CD14-positive monocyte (primary cell): ENCODE measurements at regions not wholly inside any gene's neighbourhood (a gene's known extent, or its start where the extent isn't known, plus 50 kb on each side); places are given as distances from the start of the nearest gene placed in this dataset.

ENCODE experiments used
- DNase-seq, 3 donors: peaks; one replicate each; pipeline ENCODE4 v3.0.0-alpha.2; 2011 to 2022
- H2AFZ ChIP-seq: 2 replicates; pipeline ENCODE4 v1.6.0; 2012; ENCODE audit warnings: mild to moderate bottlenecking, low read depth, low read length, inconsistent platforms; ENCODE audit not compliant: insufficient read depth, poor library complexity, severe bottlenecking
- H3K27ac ChIP-seq, 2 donors: 1 replicate in 1 of 2; 2 replicates in 1 of 2; pipeline ENCODE4 v1.5.1; 2012 to 2013; ENCODE audit warnings: low read length in 2 of 2, control low read depth in 1 of 2, inconsistent platforms in 1 of 2, low read depth in 1 of 2, mild to moderate bottlenecking in 1 of 2
- H3K27me3 ChIP-seq, 2 donors: one replicate each; pipeline versions ENCODE4 v1.6.0 to v1.6.1; 2011 to 2013; ENCODE audit warnings: low read length in 2 of 2; ENCODE audit not compliant: control insufficient read depth in 2 of 2, insufficient read depth in 2 of 2
- H3K36me3 ChIP-seq, 2 donors: replicated peaks in 1 of 2; 1 replicate in 1 of 2; 2 replicates in 1 of 2; pipeline versions ENCODE4 v1.5.1 to v1.6.1; 2012 to 2013; ENCODE audit warnings: low read length in 2 of 2, control low read depth in 1 of 2, inconsistent platforms in 1 of 2, mild to moderate bottlenecking in 1 of 2; ENCODE audit not compliant: insufficient read depth in 2 of 2, control insufficient read depth in 1 of 2
- H3K4me1 ChIP-seq, 2 donors: 1 replicate in 1 of 2; 2 replicates in 1 of 2; pipeline versions ENCODE4 v1.5.1 to v1.6.1; 2012 to 2013; ENCODE audit warnings: low read length in 2 of 2, control low read depth in 1 of 2, inconsistent platforms in 1 of 2, mild to moderate bottlenecking in 1 of 2, moderate library complexity in 1 of 2; ENCODE audit not compliant: insufficient read depth in 2 of 2, control insufficient read depth in 1 of 2
- H3K4me2 ChIP-seq: replicated peaks from 2 replicates; pipeline ENCODE3; 2012; ENCODE audit warnings: low read length, moderate library complexity, mild to moderate bottlenecking; ENCODE audit not compliant: poor library complexity, severe bottlenecking; ENCODE audit errors: extremely low read depth
- H3K4me3 ChIP-seq, 3 experiments: fragments of 200-600 bp in 1 of 3; sonication (generic) in 1 of 3; replicated peaks in 1 of 3; 1 replicate in 2 of 3; 2 replicates in 1 of 3; pipeline ENCODE4 v1.5.1; 2011 to 2013; ENCODE audit warnings: low read length in 3 of 3, mild to moderate bottlenecking in 3 of 3, control low read depth in 2 of 3, low read depth in 2 of 3, inconsistent platforms in 1 of 3, moderate library complexity in 1 of 3
- H3K79me2 ChIP-seq: 2 replicates; pipeline ENCODE4 v1.6.0; 2012; ENCODE audit warnings: mild to moderate bottlenecking, control low read depth, inconsistent platforms, low read length, moderate library complexity; ENCODE audit not compliant: insufficient read depth
- H3K9ac ChIP-seq: 2 replicates; pipeline ENCODE4 v1.6.0; 2017; ENCODE audit warnings: low read length, mild to moderate bottlenecking; ENCODE audit not compliant: insufficient read depth, poor library complexity, severe bottlenecking
- H3K9me3 ChIP-seq, 2 donors: replicated peaks in 1 of 2; 1 replicate in 1 of 2; 2 replicates in 1 of 2; pipeline versions ENCODE4 v1.5.1 to v1.6.1; 2012 to 2013; ENCODE audit warnings: low read length in 2 of 2, control low read depth in 1 of 2; ENCODE audit not compliant: control insufficient read depth in 1 of 2, insufficient read depth in 1 of 2
- H4K20me1 ChIP-seq: 2 replicates; pipeline ENCODE4 v1.6.0; 2012; ENCODE audit warnings: mild to moderate bottlenecking, low read length, control low read depth, moderate library complexity; ENCODE audit not compliant: insufficient read depth
- H3K27ac Mint-ChIP-seq, 7 donors: one replicate each; pipeline ENCODE4 v1.8.0; 2020; ENCODE audit warnings: mild to moderate bottlenecking in 7 of 7, mixed read lengths in 7 of 7, moderate library complexity in 6 of 7, inconsistent platforms in 2 of 7
- H3K27me3 Mint-ChIP-seq, 3 donors: one replicate each; pipeline ENCODE4 v1.8.0; 2021 to 2022; ENCODE audit warnings: low read depth in 3 of 3, mild to moderate bottlenecking in 3 of 3, mixed read lengths in 3 of 3, moderate library complexity in 3 of 3, inconsistent platforms in 1 of 3
- H3K36me3 Mint-ChIP-seq, 2 donors: one replicate each; pipeline ENCODE4 v1.8.0; 2020; ENCODE audit warnings: mixed read lengths in 2 of 2, inconsistent platforms in 1 of 2, mild to moderate bottlenecking in 1 of 2
- H3K4me1 Mint-ChIP-seq: one replicate; pipeline ENCODE4 v1.8.0; 2020; ENCODE audit warnings: mild to moderate bottlenecking, mixed read lengths
- H3K4me3 Mint-ChIP-seq, 2 donors: one replicate each; pipeline ENCODE4 v1.8.0; 2020; ENCODE audit warnings: mild to moderate bottlenecking in 2 of 2, mixed read lengths in 2 of 2, moderate library complexity in 1 of 2
- H3K9me3 Mint-ChIP-seq, 7 donors: one replicate each; pipeline ENCODE4 v1.8.0; 2020 to 2022; ENCODE audit warnings: mixed read lengths in 7 of 7, mild to moderate bottlenecking in 6 of 7, moderate library complexity in 6 of 7, inconsistent platforms in 2 of 7
- WGBS: methylation state at CpG from one replicate; pipeline ENCODE4 v1.1.5; 2013; ENCODE audit warnings: missing lambda C conversion rate; ENCODE audit not compliant: insufficient coverage; 5-methylcytosine and 5-hydroxymethylcytosine counted together
- intact Hi-C, 2 donors: fragments of 100-400 bp; cut with micrococcal nuclease; formaldehyde crosslinking; loops; one replicate each; pipeline versions ENCODE4 v1.15.0 to v1.15.1; 2023
- TF ChIP-seq, protein P1 (sequence below): fragments of 200-600 bp; IDR thresholded peaks from one replicate; pipeline ENCODE4 v1.8.0; 2022; ENCODE audit warnings: antibody characterized with exemption, mild to moderate bottlenecking

- no peak overlapping the region for H3K9ac ChIP-seq
- peaks cover 9 to 16% of the 10 kb centered on the region in 2 donors for H3K27me3 ChIP-seq
- H3K79me2 ChIP-seq: no peaks in the 10 kb centered on the region
- H4K20me1 ChIP-seq: no peaks in the 10 kb centered on the region
- intact Hi-C loops: no loop called here
- H3K36me3 Mint-ChIP-seq: no peaks in the 10 kb centered on the region
- TF ChIP-seq, protein P1, sequence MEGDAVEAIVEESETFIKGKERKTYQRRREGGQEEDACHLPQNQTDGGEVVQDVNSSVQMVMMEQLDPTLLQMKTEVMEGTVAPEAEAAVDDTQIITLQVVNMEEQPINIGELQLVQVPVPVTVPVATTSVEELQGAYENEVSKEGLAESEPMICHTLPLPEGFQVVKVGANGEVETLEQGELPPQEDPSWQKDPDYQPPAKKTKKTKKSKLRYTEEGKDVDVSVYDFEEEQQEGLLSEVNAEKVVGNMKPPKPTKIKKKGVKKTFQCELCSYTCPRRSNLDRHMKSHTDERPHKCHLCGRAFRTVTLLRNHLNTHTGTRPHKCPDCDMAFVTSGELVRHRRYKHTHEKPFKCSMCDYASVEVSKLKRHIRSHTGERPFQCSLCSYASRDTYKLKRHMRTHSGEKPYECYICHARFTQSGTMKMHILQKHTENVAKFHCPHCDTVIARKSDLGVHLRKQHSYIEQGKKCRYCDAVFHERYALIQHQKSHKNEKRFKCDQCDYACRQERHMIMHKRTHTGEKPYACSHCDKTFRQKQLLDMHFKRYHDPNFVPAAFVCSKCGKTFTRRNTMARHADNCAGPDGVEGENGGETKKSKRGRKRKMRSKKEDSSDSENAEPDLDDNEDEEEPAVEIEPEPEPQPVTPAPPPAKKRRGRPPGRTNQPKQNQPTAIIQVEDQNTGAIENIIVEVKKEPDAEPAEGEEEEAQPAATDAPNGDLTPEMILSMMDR: no peak
- no peak for DNase-seq
- H3K4me3 ChIP-seq: no peak overlapping the region
- no peak overlapping the region for H3K4me3 Mint-ChIP-seq
- no peaks in the 10 kb centered on the region for H3K9me3 ChIP-seq
- no peak overlapping the region for H2AFZ ChIP-seq
- H3K9me3 Mint-ChIP-seq: peaks cover 0 to 2% (median 0%) of the 10 kb centered on the region in 7 donors
- H3K4me1 Mint-ChIP-seq: no peaks in the 10 kb centered on the region
- WGBS: 97% methylated on average over 4 of the region's 9 CpGs
- no peak overlapping the region for H3K27ac ChIP-seq
- H3K27me3 Mint-ChIP-seq: peaks cover 30 to 47% (median 32%) of the 10 kb centered on the region in 3 donors
- no peaks in the 10 kb centered on the region for H3K4me1 ChIP-seq
- no peaks in the 10 kb centered on the region for H3K36me3 ChIP-seq
- no peak overlapping the region for H3K27ac Mint-ChIP-seq
- H3K4me2 ChIP-seq: no peak overlapping the region
These were observed 71.8 kb upstream of the PABPC3 start for GRCh38 chr13:25024175-25024574.

DNA sequence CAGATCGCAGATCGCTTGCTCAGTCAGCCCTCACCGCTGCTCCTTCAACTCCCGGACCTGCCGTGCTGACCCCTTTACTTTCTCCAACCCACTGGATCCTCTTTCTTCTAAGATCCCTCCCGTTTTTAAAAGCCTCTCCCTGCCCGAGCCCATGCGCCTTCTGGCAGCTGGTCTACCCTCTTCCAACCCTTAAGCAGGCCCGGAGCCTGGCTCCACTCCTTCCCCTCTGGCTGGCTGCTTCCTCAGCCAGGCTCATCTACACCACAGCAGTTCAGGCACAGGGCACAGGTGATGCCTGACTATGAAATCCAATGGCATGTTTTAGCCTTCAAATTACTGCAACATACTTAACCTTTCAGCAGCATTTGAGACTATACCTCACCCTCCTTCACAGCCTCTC lies 63.8 kb upstream of the PABPC3 start:
- Histone ChIP-seq H3K36me3 (no peaks in the 10 kb centered on the region), H4K20me1 (no peaks in the 10 kb centered on the region), H3K9me3 (no peaks in the 10 kb centered on the region), H3K27ac (no peak overlapping the region), H3K27me3 (no peaks in the 10 kb centered on the region), H3K4me1 (no peaks in the 10 kb centered on the region), H3K4me2 (no peak overlapping the region), H2AFZ (no peak overlapping the region), H3K4me3 (no peak overlapping the region), H3K79me2 (no peaks in the 10 kb centered on the region), H3K9ac (no peak overlapping the region)
- no peak overlapping the region for H3K27ac Mint-ChIP-seq
- intact Hi-C loops: no loop called here
- H3K27me3 Mint-ChIP-seq: peaks cover 8 to 15% (median 10%) of the 10 kb centered on the region in 3 donors
- no peaks in the 10 kb centered on the region for H3K36me3 Mint-ChIP-seq
- TF ChIP-seq, protein P1: no peak
- H3K4me3 Mint-ChIP-seq: no peak overlapping the region
- H3K9me3 Mint-ChIP-seq: peaks cover 0 to 1% (median 0%) of the 10 kb centered on the region in 7 donors
- no peak for DNase-seq
- WGBS: 87% methylated on average over 9 of the region's 9 CpGs
- H3K4me1 Mint-ChIP-seq: no peaks in the 10 kb centered on the region
